ENCODE measurements at regions not wholly inside any gene's neighbourhood (a gene's known extent, or its start where the extent isn't known, plus 50 kb on each side); places are given as distances from the start of the nearest gene placed in this dataset.

DNA sequence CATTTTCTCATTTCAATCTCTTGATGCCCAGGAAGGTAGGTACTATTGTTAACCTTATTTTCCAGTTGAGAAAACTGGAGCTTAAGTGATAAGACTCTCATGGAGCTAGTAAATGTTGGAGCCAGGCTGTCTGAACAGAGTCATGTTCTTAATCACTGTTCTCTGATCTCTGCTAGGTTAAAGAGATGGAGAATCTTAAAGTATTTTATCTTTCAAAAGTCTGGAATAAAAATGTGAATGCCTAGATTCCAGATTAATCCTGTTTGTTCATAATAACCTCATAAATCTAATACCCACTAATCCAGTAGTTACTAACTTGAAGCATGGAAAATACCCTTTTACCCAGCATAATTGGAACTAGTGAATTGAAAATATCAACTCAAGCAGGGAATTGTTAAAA is 341.0 kb upstream of the RGS6 start:
- TF ChIP-seq, protein P1, sequence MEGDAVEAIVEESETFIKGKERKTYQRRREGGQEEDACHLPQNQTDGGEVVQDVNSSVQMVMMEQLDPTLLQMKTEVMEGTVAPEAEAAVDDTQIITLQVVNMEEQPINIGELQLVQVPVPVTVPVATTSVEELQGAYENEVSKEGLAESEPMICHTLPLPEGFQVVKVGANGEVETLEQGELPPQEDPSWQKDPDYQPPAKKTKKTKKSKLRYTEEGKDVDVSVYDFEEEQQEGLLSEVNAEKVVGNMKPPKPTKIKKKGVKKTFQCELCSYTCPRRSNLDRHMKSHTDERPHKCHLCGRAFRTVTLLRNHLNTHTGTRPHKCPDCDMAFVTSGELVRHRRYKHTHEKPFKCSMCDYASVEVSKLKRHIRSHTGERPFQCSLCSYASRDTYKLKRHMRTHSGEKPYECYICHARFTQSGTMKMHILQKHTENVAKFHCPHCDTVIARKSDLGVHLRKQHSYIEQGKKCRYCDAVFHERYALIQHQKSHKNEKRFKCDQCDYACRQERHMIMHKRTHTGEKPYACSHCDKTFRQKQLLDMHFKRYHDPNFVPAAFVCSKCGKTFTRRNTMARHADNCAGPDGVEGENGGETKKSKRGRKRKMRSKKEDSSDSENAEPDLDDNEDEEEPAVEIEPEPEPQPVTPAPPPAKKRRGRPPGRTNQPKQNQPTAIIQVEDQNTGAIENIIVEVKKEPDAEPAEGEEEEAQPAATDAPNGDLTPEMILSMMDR (IDR thresholded peaks at IDR 0.05) = no peak
- no peak for TF ChIP-seq POLR2AphosphoS5 (IDR thresholded peaks at IDR 0.05)

Data from sigmoid colon (tissue), 4 donors.